Left cardiac atrium (tissue), 4 donors: ENCODE measurements at regions not wholly inside any gene's neighbourhood (a gene's known extent, or its start where the extent isn't known, plus 50 kb on each side); places are given as distances from the start of the nearest gene placed in this dataset.

Experiments used
- ATAC-seq, 2 donors: fragments of 200-7000 bp; cut with Tn5 transposase; one replicate each; pipeline ENCODE4 v1.9.1; 2020; ENCODE audit warnings: mild to moderate bottlenecking in 2 of 2, moderate library complexity in 2 of 2
- DNase-seq: peaks from one replicate; pipeline ENCODE4 v3.0.0-alpha.2; 2020
- intact Hi-C, 2 donors: fragments of 100-400 bp; cut with DNase I; formaldehyde crosslinking; loops; one replicate each; pipeline versions ENCODE4 v1.14.1 to v1.15.1; 2022 to 2023
- donor health status: DM: no; HTN: yes; CAD: no.
- donor health status: DM: no; HTN: yes; CAD: no; lungs with severe emphysema.
- donor health status: DM: yes; HTN: yes; CAD: no.
- donor health status: Dilated cardiomyopathy.

GRCh38 chr18:41587976-41588375, 367.1 kb upstream of the PIK3C3 start:
- DNase-seq: no peak
- ATAC-seq: no peak
- intact Hi-C loops: loop anchor here in 1 of 2 donors (10.0 kb wide), 1 partner anchor 63 kb away; no protein-coding TSS in a partner anchor

- DNase-seq (no peak), ATAC-seq (no peak)
- intact Hi-C loops: loop anchor here in 1 of 2 donors (10.0 kb wide), 1 partner anchor 61 kb away; no protein-coding TSS in a partner anchor
Observed at GRCh38 chr18:41585512-41585911, 369.5 kb upstream of the PIK3C3 start.

- ATAC-seq (peak in 1 of 2 donors; percentile 34), DNase-seq (no peak)
- intact Hi-C loops: no loop called here
Observed at GRCh38 chr18:41579185-41579584, 375.8 kb upstream of the PIK3C3 start.

- no peak for DNase-seq
- intact Hi-C loops: no loop called here
- ATAC-seq: no peak
Observed at GRCh38 chr18:41577529-41577928, 377.5 kb upstream of the PIK3C3 start.

GRCh38 chr18:41576643-41577042, 378.4 kb upstream of the PIK3C3 start:
- DNase-seq (no peak), ATAC-seq (no peak)
- intact Hi-C loops: no loop called here

- no peak for ATAC-seq
- intact Hi-C loops: no loop called here
- DNase-seq: no peak
Observed at GRCh38 chr18:41569867-41570266, 385.2 kb upstream of the PIK3C3 start.

GRCh38 chr18:41561961-41562360, 393.1 kb upstream of the PIK3C3 start:
- no peak for ATAC-seq
- no peak for DNase-seq
- intact Hi-C loops: no loop called here

- ATAC-seq: no peak
Observed at GRCh38 chr18:41558715-41559114, 396.3 kb upstream of the PIK3C3 start.

GRCh38 chr18:41553716-41554115, 401.3 kb upstream of the PIK3C3 start:
- intact Hi-C loops: no loop called here
- ATAC-seq (peak; percentile 33 to 47), DNase-seq (no peak)

More at GRCh38 chr18:41558715-41559114, 396.3 kb upstream of the PIK3C3 start:
- intact Hi-C loops: no loop called here
- no peak for DNase-seq

- intact Hi-C loops: no loop called here
- ATAC-seq (no peak), DNase-seq (no peak)
Observed at GRCh38 chr18:41548521-41549260, 406.3 kb upstream of the PIK3C3 start.

- intact Hi-C loops: no loop called here
- ATAC-seq: no peak
- DNase-seq: no peak
Observed at GRCh38 chr18:41545091-41545888, 409.7 kb upstream of the PIK3C3 start.

GRCh38 chr18:41543815-41544214, 411.2 kb upstream of the PIK3C3 start:
- DNase-seq (no peak), ATAC-seq (no peak)
- intact Hi-C loops: no loop called here

GRCh38 chr18:41540237-41540871, 414.7 kb upstream of the PIK3C3 start:
- DNase-seq: no peak
- ATAC-seq: no peak
- intact Hi-C loops: no loop called here

GRCh38 chr18:41538751-41539150, 416.3 kb upstream of the PIK3C3 start:
- intact Hi-C loops: no loop called here
- ATAC-seq: no peak
- DNase-seq: no peak

GRCh38 chr18:41537666-41538065, 417.4 kb upstream of the PIK3C3 start:
- intact Hi-C loops: no loop called here
- DNase-seq: no peak
- no peak for ATAC-seq

GRCh38 chr18:41532344-41533086, 422.5 kb upstream of the PIK3C3 start:
- intact Hi-C loops: no loop called here
- ATAC-seq (peak in 1 of 2 donors; percentile 39), DNase-seq (no peak)

GRCh38 chr18:41530970-41531369, 424.1 kb upstream of the PIK3C3 start:
- DNase-seq (no peak), ATAC-seq (no peak)
- intact Hi-C loops: no loop called here

GRCh38 chr18:41529093-41529492, 425.9 kb upstream of the PIK3C3 start:
- ATAC-seq: no peak
- intact Hi-C loops: loop anchor here in 1 of 2 donors (10.0 kb wide), 1 partner anchor 56 kb away; no protein-coding TSS in a partner anchor
- no peak for DNase-seq

- ATAC-seq: no peak
- intact Hi-C loops: loop anchor here in 1 of 2 donors (10.0 kb wide), 1 partner anchor 59 kb away; no protein-coding TSS in a partner anchor
- DNase-seq: no peak
Observed at GRCh38 chr18:41526054-41526453, 429.0 kb upstream of the PIK3C3 start.
